ENCODE measurements at regions not wholly inside any gene's neighbourhood (a gene's known extent, or its start where the extent isn't known, plus 50 kb on each side); places are given as distances from the start of the nearest gene placed in this dataset.
"Not testable (repeated sequence)": the region's sequence is repeated elsewhere in the genome, so short reads cannot be mapped to it uniquely, and the experiment has no call there.

- Histone ChIP-seq H3K4me1 (ENCODE audit: insufficient read depth, low read length) (peaks cover 23% of the 10 kb centered on the region), H3K9me3 (ENCODE audit: low read depth, low read length) (no peaks in the 10 kb centered on the region), H3K27me3 (ENCODE audit: insufficient read depth, low read length) (no peaks in the 10 kb centered on the region), H3K4me3 (ENCODE audit: low read length) (no peak overlapping the region)
These were observed 110.7 kb upstream of the SFSWAP start for GRCh38 chr12:131600160-131600532.

- H3K4me1 ChIP-seq (ENCODE audit: insufficient read depth, low read length), result peaks cover 36% of the 10 kb centered on the region
- H3K9me3 ChIP-seq (ENCODE audit: low read depth, low read length); H3K4me3 ChIP-seq (ENCODE audit: low read length): not testable (repeated sequence)
These were observed 109.4 kb upstream of the SFSWAP start for GRCh38 chr12:131601499-131601898.

GRCh38 chr12:131603106-131603938 lies 107.6 kb upstream of the SFSWAP start:
- Histone ChIP-seq H3K27me3 (ENCODE audit: insufficient read depth, low read length) (no peaks in the 10 kb centered on the region), H3K4me1 (ENCODE audit: insufficient read depth, low read length) (peaks cover 54% of the 10 kb centered on the region), H3K4me3 (ENCODE audit: low read length) (no peak overlapping the region), H3K9me3 (ENCODE audit: low read depth, low read length) (no peaks in the 10 kb centered on the region)

More at GRCh38 chr12:131601499-131601898, 109.4 kb upstream of the SFSWAP start:
- not testable (repeated sequence) for H3K27me3 ChIP-seq (ENCODE audit: insufficient read depth, low read length)

- no peak overlapping the region for H3K4me3 ChIP-seq (ENCODE audit: low read length)
- peaks cover 62% of the 10 kb centered on the region for H3K4me1 ChIP-seq (ENCODE audit: insufficient read depth, low read length)
- no peaks in the 10 kb centered on the region for H3K9me3 ChIP-seq (ENCODE audit: low read depth, low read length)
- H3K27me3 ChIP-seq (ENCODE audit: insufficient read depth, low read length), result no peaks in the 10 kb centered on the region
These were observed 106.7 kb upstream of the SFSWAP start for GRCh38 chr12:131603939-131604795.

GRCh38 chr12:131604859-131605258 lies 106.0 kb upstream of the SFSWAP start:
- no peaks in the 10 kb centered on the region for H3K9me3 ChIP-seq (ENCODE audit: low read depth, low read length)
- no peak overlapping the region for H3K4me3 ChIP-seq (ENCODE audit: low read length)
- no peaks in the 10 kb centered on the region for H3K27me3 ChIP-seq (ENCODE audit: insufficient read depth, low read length)
- H3K4me1 ChIP-seq (ENCODE audit: insufficient read depth, low read length), result peaks cover 67% of the 10 kb centered on the region

GRCh38 chr12:131605304-131605829 lies 105.5 kb upstream of the SFSWAP start:
- no peaks in the 10 kb centered on the region for H3K9me3 ChIP-seq (ENCODE audit: low read depth, low read length)
- H3K4me1 ChIP-seq (ENCODE audit: insufficient read depth, low read length), result peaks cover 67% of the 10 kb centered on the region
- H3K4me3 ChIP-seq (ENCODE audit: low read length), result no peak overlapping the region
- no peaks in the 10 kb centered on the region for H3K27me3 ChIP-seq (ENCODE audit: insufficient read depth, low read length)

- peaks cover 67% of the 10 kb centered on the region for H3K4me1 ChIP-seq (ENCODE audit: insufficient read depth, low read length)
- no peak overlapping the region for H3K4me3 ChIP-seq (ENCODE audit: low read length)
- no peaks in the 10 kb centered on the region for H3K27me3 ChIP-seq (ENCODE audit: insufficient read depth, low read length)
- no peaks in the 10 kb centered on the region for H3K9me3 ChIP-seq (ENCODE audit: low read depth, low read length)
These were observed 104.5 kb upstream of the SFSWAP start for GRCh38 chr12:131606218-131606901.

- Histone ChIP-seq H3K27me3 (ENCODE audit: insufficient read depth, low read length) (no peaks in the 10 kb centered on the region), H3K4me1 (ENCODE audit: insufficient read depth, low read length) (peaks cover 67% of the 10 kb centered on the region), H3K4me3 (ENCODE audit: low read length) (no peak overlapping the region), H3K9me3 (ENCODE audit: low read depth, low read length) (no peaks in the 10 kb centered on the region)
These were observed 103.0 kb upstream of the SFSWAP start for GRCh38 chr12:131607658-131608447.

GRCh38 chr12:131608740-131609690 lies 101.9 kb upstream of the SFSWAP start:
- Histone ChIP-seq H3K4me3 (ENCODE audit: low read length) (no peak overlapping the region), H3K4me1 (ENCODE audit: insufficient read depth, low read length) (peaks cover 56% of the 10 kb centered on the region), H3K9me3 (ENCODE audit: low read depth, low read length) (no peaks in the 10 kb centered on the region)

GRCh38 chr12:131609762-131610161 lies 101.1 kb upstream of the SFSWAP start:
- no peaks in the 10 kb centered on the region for H3K9me3 ChIP-seq (ENCODE audit: low read depth, low read length)
- H3K4me1 ChIP-seq (ENCODE audit: insufficient read depth, low read length), result peaks cover 48% of the 10 kb centered on the region
- no peaks in the 10 kb centered on the region for H3K27me3 ChIP-seq (ENCODE audit: insufficient read depth, low read length)
- H3K4me3 ChIP-seq (ENCODE audit: low read length), result no peak overlapping the region

More at GRCh38 chr12:131608740-131609690, 101.9 kb upstream of the SFSWAP start:
- no peaks in the 10 kb centered on the region for H3K27me3 ChIP-seq (ENCODE audit: insufficient read depth, low read length)

- Histone ChIP-seq H3K9me3 (ENCODE audit: low read depth, low read length) (no peaks in the 10 kb centered on the region), H3K4me1 (ENCODE audit: insufficient read depth, low read length) (peaks cover 44% of the 10 kb centered on the region), H3K27me3 (ENCODE audit: insufficient read depth, low read length) (no peaks in the 10 kb centered on the region), H3K4me3 (ENCODE audit: low read length) (no peak overlapping the region)
These were observed 100.7 kb upstream of the SFSWAP start for GRCh38 chr12:131610181-131610580.

- H3K27me3 ChIP-seq (ENCODE audit: insufficient read depth, low read length), result no peaks in the 10 kb centered on the region
- H3K4me1 ChIP-seq (ENCODE audit: insufficient read depth, low read length), result peaks cover 37% of the 10 kb centered on the region
- no peak overlapping the region for H3K4me3 ChIP-seq (ENCODE audit: low read length)
- no peaks in the 10 kb centered on the region for H3K9me3 ChIP-seq (ENCODE audit: low read depth, low read length)
These were observed 100.0 kb upstream of the SFSWAP start for GRCh38 chr12:131610891-131611290.

GRCh38 chr12:131611416-131612091 lies 99.3 kb upstream of the SFSWAP start:
- Histone ChIP-seq H3K27me3 (ENCODE audit: insufficient read depth, low read length) (no peaks in the 10 kb centered on the region), H3K9me3 (ENCODE audit: low read depth, low read length) (no peaks in the 10 kb centered on the region), H3K4me3 (ENCODE audit: low read length) (no peak overlapping the region), H3K4me1 (ENCODE audit: insufficient read depth, low read length) (peaks cover 31% of the 10 kb centered on the region)

Data from mononuclear cell (primary cell).